NCI-H1092 treated with DMSO at 0.1 percent for 48 hours (cell line): ENCODE measurements at regions not wholly inside any gene's neighbourhood (a gene's known extent, or its start where the extent isn't known, plus 50 kb on each side); places are given as distances from the start of the nearest gene placed in this dataset.

Experiments used
- DNase-seq: peaks from one replicate; lab custom pipeline; 2025; lab: John Stamatoyannopoulos, UW

DNA sequence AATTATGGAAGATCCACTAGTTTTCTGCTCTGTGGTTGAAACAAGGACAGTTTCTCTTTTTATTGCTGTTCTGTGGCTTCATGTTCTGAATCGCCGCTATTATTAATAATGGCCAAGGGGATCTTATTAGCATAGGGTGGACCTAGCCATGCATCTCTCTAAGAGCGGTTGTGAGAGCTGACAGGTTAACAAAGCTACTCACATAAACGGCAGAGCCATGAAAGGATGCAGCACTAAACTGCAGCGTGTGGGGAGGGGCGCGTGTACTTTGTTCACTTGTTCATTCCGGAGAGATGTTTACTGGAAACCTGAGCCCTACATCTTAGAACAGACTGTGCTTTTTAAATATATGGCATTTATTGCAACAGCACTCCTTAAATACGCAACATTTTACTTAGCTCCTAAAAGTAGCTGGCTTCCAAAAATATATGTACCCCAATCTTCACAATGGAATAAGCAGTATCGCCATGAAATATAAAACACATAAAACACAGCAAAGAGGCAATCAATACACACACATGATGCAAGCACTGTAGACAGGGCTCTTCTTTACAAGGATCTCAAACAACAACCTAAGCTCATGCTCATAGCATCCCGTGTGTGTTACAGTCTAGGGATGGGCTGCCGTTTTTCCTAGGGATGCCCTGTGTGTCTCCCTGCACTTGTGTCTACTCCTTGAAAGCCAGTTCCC is 424.6 kb downstream of the MED10 start:
- peak; percentile 30 for DNase-seq

DNA sequence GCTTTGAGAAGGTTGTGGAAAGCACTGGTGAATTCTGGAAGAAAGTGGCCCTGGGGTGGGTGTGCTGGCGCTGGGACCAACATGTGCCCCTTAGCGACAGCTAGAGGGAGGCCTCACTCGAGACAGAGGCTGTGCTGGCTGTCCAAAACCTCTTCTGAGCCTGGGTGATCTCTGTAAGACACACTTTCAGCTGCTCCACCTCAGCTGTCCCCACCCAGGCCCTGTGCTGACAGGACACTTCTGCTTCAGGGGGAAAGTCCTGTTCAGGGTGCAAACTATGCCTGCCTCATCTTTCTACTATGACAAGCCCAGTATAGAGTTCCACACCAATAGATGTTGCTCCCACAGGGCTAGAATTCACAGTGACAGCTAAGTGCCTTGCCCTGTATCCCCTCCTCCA is 426.4 kb downstream of the MED10 start:
- DNase-seq: no peak

DNA sequence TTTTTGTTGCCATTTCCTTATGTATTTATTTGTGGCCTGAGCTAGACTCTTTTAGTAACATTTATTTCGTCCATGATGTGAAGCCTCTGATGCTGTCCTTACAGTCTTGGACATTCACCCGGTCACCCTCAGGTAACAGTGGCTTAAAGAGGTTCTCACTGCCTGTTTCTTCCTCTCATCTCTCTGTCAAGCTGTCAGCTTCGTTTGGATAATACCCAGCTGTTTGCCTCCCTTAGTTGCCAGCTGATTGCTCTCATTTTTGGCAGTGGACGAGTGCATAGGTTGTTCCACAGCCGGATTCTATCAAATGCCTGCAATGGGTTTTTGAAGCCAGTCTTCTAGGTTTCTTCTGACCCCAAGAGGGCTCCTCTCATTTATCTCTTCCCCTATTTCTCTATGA is 427.7 kb downstream of the MED10 start:
- DNase-seq: no peak

DNA sequence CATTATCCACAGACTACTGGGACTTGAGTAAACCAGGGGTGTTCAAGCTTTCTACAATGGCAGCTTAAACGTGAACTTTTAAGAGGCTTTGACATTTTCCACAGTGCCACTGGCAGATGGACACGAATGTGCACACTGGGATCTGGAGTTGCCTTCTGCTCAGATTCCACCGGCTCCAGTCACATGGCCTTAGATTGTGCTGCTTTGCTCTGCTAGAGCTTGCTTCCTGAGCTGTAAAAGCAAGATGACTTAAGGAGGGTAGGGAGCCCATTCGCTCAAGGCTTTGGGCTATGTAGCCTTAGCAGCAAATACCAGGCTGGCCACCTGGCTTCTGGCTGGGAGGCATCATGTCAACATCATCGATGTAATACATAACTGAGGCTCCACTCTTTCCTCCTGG is 436.9 kb downstream of the MED10 start:
- DNase-seq: no peak

DNA sequence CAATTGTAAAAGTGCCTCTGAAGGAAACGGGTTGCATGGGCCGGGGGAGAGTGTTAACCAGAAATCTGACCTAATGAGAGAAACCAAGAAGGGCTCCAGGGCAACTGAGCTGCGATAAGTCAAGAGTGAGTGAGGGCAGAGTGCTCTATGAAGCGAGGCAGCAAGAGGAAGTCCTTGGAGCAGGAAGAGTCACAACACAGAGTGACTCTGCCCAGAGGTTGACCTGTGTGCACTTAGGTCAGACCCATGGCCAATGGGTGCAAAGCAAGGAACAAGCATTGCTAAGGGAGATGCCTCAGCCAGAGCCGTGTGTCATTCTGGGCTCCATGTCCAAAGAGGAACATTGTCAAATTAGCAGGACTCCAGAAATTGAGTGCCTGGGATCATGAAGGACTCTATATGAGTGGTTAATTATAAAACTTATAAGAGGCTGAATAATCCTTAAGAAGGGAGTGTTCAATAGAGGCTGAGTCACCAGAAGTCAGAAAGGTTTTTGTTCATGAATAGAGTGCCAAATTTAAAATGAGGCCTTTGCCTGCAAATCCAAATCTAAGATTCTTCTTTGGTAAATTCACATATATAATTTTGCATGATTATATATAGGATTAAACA is 438.5 kb downstream of the MED10 start:
- no peak for DNase-seq

DNA sequence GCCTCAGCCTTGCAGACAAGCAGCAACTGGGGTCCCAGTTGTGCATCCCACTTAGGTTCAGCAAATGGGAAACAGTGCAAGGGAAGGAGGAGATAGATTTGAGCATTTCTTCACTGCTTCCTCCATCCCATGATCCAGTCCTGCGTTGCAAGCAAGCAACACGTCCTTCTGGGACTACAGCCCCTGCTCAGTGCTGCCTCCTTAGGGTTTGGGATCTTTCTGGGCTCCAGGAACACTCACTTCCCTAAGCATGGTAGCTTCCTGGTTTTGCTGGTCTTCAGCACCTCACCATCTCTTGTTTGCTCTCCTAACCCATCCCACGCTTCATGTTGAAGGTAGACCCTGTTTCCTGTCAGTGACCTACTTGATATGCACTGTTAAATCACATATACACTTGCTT is 444.7 kb downstream of the MED10 start:
- DNase-seq: no peak

DNA sequence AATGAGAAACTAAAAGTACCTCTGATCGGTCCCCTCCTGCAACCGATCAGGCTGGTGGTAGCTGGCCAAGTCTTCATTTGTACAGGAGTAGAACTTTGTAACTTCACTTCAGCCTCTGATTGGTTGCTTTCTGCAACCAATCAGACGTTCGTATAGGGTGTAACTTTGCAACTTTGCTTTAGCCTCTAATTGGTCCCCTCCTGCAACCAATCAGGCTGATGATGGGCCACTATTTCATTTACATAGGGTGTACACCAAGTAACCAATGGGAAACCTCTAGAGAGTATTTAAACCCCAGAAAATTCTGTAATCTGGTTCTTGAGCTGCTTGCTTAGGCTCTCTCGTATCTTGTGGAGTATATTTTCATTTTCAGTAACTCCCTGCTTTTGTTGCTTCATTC is 445.5 kb downstream of the MED10 start:
- no peak for DNase-seq

DNA sequence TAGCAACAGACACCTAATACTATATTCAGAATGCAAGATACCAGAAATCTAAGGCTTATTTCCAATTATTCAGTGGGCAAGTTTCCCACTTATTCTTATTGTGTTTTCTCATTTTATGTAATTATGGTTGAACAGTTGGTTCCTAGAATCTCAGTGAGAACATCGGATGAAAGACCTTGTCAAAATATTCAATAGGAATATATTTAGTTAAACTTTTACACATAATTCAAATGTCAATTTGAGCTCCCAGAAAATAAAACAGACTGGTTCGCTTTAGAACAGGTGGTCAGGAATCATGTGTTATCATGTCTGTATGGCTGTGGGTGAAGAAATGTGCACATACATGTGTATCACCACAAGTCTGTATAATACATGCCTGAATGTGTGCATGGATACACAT is 447.8 kb downstream of the MED10 start:
- no peak for DNase-seq

DNA sequence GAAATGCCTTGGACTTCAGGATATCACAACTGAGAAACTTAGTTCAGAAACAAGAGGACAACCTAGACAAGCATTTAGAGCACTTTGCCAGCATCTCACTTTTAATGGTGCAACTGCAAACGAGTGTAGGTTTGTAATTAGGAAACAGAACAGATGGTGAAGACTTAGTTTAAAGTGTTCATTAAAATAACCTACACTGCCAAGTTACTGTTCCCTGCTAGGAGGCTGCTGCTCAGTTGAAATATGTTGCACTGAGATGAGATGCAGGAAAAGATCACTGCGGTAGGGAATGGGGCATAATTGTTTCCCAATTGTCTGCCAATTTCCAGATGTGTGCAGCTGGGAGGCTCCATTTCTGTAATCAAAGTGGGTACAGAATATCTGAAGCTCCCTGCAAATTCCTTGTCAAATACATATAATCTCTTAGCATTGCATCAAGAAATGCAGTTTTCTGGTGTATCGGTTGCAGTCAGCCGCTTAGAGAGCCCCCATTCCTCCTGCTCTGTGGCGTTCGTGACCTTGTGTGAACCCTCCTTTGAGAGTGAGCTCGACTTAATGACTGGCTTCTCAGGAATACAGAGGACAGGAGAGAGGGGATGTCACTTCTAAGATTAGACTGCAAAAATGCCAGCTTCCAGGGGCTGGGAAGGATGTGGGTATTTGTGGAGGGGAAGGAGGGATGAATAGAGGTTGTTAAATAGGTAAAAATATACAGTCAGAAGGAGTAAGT is 448.9 kb downstream of the MED10 start:
- DNase-seq: no peak

DNA sequence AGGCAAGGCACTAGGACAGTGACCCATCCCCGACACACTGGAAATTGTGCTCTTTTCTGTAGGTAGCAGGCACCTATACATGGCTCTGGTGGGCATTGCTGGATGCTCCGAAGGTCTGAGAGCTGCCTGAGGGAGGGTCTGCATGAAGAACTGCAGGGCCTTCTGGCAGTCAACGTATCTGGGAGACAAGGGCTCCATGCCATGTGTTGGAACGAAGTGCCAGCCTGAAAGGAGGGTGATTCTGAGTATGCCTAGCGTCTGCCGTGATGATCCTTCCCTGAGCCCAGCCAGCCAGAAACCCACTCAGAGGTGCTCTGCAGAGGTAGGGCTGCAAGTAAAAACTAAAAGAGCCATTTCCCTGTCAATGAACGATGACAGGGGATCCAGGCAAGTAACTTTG is 453.2 kb downstream of the MED10 start:
- DNase-seq: no peak

DNA sequence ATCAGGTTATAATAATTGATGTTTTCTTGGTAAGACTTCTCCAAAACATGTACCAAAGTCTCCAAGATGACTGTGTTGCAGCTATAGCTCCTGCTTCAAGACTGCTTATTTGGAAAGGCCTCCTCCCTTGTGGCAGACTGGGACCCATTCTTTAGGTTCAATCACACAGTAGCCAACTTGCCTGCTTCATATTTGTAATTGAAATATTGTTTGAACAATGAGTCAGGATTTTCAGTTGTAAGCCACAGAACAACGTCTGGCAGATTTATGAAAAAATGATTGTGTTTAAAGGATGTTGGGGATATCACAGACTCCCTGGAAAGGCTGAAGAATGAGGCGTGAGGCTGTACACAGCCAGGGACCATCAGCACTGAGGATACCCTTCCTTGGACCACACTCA is 458.9 kb downstream of the MED10 start:
- DNase-seq: no peak

DNA sequence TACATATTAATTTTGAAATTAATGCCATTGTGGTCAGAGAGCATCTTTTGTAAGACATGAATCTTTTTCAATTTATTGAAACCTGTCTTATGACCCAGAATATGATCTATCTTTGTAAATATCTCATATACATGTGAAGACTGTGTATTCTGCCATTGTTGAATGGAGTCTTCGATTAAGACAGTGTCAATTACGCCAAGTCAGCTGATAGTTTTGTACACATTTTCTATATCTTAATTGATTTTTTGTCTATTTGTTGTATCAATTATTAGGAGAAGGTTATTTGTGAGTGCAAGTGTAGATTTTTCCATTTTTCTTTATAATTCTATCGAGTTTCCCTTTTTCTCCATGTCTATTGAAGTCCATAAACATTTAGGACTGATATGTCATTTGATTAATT is 471.6 kb downstream of the MED10 start:
- DNase-seq: no peak

DNA sequence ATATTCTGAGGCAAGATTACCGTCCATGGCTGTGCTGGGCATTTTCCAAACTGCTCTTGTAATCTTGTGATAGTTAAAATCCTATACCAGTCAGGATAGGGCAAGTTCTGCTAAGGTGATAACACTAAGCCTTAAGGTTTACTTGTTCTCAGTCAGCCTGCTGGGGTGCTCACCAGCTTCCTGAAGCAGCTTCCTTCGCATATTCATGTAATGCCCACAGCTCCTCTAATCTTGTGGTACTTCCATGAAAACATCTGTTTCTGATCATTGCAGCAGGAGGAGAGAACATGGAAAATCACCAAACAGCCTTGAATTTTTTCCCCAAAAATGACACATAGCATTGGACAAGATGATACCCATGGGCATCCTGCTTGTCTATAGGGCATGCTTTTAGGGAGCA is 473.2 kb downstream of the MED10 start:
- DNase-seq: no peak

DNA sequence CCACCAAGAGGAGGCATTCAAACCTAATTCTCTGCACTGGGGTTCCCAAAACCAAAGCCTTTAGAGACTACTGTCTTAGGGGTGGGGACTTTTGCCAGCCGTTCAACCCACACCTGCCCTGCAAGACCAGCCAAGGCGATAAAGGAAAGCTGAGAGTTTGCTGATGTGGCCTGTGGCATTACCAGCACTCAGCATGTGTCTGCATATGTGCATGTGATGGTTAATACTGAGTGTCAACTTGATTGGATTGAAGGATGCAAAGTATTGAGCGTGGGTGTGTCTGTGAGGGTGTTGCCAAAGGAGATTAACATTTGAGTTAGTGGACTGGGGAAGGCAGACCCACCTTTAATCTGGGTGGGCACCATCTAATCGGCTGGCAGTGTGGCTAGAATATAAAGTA is 474.2 kb downstream of the MED10 start:
- no peak for DNase-seq

DNA sequence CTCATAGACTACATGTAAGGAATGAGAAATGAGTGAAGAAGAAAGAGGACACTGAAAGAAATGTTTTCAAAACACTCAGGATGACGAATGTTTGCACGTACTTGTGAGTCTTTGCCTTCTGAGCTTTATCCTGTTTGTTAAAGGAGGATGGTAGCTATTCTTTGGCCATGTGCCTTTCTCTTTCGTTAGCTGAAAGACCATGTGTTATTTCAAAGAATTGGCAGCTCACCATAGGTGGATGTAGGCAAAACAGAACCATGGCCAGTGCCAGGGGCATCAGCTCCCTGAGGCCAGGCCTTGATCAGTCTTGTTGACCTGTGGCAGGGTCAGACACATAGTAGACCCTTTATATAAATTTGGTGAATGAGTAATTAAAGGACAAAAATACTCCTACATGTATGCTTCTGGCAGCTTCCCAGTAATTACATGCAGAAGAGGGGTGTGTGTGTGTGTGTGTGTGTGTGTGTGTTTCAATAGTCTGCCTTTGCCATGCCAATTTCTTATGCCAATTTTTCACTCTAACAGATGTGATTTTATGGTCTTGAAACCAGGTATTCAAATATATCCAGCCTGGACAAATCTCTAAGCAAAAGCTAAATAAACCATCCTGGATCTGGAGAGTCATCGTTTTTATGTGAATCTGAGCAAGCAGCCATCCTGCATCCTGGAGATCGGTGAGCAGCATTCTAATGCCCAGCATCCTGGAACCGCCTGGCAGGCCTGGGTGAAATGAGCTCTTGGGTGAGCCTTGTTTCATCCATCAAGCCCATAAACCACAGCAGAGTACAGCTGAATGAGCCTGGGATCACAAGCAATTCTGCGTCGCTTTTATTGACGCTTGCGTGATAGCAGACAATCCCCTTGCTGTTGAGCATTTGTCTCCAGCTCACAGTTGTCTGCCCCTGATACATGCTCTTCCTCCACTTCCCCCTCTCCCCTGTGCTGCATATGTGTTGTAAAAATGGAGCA is 475.4 kb downstream of the MED10 start:
- DNase-seq: no peak

DNA sequence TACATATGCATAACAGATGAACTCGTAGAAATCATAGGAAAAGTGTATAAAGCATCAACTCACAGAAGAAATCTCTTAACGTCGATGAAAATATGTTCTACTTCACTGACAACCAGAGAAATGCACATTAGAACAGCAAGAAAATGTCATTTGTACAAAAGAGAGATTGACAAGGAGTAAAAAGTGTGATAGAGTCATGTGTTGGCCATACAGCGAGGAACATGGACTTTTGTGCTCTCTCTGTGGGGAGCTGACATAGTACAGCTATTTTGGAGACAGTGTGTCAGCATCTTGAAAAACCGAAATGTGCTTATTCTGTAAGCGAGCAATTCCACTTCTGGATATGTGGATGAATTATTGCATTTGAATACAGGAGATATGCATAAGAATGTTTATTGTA is 477.9 kb downstream of the ICE1 start:
- no peak for DNase-seq

DNA sequence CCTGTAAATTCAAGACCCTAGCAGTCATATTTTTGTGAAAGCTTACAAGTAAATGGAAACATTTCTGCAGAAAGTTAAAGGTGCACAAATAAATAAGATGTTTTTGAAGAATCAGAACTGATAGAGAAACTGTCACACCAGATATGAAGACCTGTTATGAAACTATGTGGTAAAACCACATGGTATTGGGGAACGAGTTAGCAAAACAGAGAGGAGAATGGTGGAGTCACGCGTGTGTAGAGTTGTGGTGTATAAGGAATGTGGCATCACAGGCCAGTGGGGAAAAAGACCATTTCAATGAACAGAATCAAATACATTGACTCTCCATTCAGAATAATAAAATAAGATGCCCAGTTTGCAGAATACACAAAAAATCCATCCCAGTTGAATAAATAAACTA is 477.2 kb downstream of the ICE1 start:
- no peak for DNase-seq

DNA sequence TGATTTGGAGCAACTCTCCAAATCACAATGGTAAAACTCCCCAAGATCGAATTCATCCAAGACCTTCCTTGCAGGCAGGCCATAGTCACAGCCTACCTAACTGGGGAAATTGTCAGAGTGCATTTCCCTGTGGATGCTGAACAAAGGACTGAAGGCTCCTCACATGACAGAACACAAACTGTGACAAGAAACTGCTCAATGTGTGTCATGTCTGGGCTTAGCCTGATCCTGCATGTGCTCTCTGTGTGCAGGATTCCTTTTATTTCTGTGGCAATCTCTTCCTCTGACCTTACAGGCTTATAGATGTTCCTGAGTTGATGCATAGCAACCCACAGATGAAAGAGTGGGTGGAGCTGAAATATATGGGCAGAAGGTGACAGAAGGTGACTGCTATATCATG is 465.8 kb downstream of the ICE1 start:
- no peak for DNase-seq

DNA sequence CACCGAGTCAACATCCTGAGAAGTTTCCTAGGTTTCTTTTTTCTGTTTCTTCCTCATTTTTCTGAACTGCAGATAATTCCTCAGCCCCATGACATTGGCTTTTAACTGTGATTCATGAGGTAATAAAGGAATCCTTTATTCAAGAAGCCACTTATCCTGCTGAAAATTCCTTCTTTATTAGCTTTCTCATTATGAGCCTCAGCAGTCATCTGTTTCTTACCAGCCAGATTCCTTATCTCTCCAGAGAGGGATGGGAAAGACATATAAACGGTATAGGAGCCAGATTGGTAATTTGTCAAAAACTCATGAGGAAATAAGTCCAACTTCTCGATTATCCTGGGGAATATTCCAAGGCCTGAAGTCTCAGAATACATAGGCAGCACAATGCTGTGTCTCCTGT is 465.4 kb downstream of the ICE1 start:
- no peak for DNase-seq

DNA sequence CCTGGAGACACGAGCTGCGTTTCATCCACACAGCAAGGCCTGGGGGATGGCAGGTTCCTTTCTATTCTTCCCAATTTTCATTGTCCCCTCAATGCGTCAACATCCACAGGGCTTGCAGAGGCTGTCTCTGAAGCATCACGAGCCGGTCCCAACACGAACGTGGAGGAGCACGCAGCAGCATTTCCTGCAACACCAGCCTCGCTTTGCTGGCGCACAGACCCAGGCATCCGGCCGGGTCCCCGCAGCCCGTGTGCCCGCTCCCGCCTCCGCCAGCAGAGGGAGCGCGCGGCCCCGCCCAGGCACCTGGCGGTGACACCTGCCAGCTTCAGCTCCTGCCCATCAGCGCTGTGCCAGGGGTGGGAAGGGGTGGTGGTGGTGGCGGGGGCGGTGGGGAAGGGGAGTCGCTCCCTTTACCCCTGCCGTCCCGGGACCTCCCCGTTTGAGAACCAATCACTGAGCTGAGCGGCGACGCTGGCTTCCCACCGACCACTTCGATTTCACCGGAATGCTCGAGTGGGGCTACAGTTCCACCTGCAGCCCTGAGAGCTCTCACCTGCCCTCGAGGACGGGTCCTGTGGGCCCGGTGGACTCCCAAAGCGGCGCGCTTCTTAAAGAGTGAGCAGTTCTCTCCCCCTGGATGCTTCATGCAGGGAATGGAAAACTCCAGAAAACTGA is 464.5 kb downstream of the ICE1 start:
- DNase-seq: no peak

DNA sequence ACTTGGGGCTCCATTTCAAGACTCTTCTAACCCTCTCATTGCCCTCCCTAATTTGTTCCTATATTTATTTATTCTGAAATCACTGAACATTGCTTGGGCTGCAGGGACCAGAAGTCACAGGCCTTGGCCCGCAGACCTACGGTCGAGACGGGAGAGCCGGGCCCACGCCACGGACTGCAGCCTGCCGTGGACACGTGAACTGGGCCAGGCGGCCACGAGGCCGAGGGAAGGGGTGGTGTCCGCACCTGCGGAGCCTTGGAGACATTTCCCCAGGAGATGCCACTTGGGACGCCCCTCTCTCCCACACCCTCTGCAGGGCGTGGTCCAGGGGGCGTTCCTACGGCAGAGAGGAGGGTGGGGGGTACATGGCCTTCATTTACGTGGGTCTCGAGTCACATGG is 463.9 kb downstream of the ICE1 start:
- DNase-seq: no peak

DNA sequence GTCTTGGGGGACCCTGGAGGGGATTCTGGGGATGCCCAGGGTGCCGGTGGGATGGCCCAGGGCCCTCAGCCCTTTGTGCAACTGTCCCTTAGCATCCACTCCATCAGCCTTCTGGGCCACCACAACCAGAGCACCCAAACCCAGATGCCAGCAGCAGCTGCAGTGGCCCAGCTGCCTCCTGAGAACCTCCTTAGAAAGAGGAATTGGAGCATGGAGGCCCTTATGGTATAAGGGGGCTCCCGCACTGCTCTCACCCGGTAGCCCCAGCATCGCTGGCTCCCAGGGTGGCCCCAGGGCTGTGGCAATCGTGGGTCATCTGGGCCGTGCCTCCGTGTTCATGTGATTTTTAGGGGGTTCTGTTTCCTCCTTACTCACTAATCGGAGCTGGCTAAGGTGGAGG is 463.3 kb downstream of the ICE1 start:
- DNase-seq: no peak
